ENCODE measurements at regions not wholly inside any gene's neighbourhood (a gene's known extent, or its start where the extent isn't known, plus 50 kb on each side); places are given as distances from the start of the nearest gene placed in this dataset.

DNA sequence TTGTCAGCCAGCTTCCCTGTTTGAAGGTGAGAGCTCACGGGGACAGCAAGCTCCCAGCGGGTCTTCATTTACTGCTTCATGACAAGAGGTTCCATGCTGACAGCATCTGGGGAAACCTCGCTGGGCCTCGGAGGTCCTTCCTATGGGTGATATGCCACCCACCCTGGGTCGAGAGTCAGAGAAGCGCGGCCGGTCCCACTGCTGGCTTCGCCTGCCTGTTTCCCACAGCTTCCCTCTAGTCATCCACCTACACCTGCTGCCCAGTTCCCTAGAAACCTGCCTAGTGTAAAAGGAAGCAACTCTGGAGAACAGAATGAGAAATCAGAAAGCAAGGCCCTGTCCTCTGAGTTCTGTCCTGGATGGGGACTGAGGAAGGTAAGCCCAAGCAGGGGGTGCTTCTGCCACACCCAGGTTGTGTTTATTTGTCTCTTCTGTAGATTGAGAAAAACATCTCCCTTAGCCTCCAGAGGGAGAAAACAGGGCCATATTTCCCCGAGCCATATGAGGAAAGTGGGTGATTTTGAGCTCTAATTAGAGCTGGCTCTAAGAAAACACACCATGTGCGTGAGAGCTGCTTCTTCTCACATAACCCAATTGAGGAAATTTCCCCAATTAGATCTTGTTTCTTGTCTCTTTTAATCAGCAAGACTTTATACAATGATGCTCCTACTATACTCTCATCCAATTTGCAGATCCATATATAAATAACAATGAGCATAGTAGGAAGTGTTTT lies 504.3 kb downstream of the IRS2 start:
- TF ChIP-seq, protein P1, sequence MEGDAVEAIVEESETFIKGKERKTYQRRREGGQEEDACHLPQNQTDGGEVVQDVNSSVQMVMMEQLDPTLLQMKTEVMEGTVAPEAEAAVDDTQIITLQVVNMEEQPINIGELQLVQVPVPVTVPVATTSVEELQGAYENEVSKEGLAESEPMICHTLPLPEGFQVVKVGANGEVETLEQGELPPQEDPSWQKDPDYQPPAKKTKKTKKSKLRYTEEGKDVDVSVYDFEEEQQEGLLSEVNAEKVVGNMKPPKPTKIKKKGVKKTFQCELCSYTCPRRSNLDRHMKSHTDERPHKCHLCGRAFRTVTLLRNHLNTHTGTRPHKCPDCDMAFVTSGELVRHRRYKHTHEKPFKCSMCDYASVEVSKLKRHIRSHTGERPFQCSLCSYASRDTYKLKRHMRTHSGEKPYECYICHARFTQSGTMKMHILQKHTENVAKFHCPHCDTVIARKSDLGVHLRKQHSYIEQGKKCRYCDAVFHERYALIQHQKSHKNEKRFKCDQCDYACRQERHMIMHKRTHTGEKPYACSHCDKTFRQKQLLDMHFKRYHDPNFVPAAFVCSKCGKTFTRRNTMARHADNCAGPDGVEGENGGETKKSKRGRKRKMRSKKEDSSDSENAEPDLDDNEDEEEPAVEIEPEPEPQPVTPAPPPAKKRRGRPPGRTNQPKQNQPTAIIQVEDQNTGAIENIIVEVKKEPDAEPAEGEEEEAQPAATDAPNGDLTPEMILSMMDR (IDR thresholded peaks at IDR 0.05 in 4 of 5, conservative IDR thresholded peaks at IDR 0.05 in 1 of 5), result no peak
- peak; percentile 54 to 68 for TF ChIP-seq POLR2A (IDR thresholded peaks at IDR 0.05)

Data from gastrocnemius medialis (tissue), 4 donors.